Immature natural killer cell (primary cell): ENCODE measurements at regions not wholly inside any gene's neighbourhood (a gene's known extent, or its start where the extent isn't known, plus 50 kb on each side); places are given as distances from the start of the nearest gene placed in this dataset.
"Not testable (repeated sequence)": the region's sequence is repeated elsewhere in the genome, so short reads cannot be mapped to it uniquely, and the experiment has no call there.

Source experiments
- DNase-seq, 3 donors: peaks; one replicate each; pipeline ENCODE4 v3.0.0; 2022; ENCODE audit warnings: mixed read lengths in 1 of 3
- H3K27ac Mint-ChIP-seq, 6 donors: one replicate each; pipeline ENCODE4 v1.8.0; 2020; ENCODE audit warnings: mixed read lengths in 6 of 6, mild to moderate bottlenecking in 5 of 6, inconsistent platforms in 4 of 6, moderate library complexity in 3 of 6
- H3K27me3 Mint-ChIP-seq, 3 donors: one replicate each; pipeline ENCODE4 v1.8.0; 2020 to 2021; ENCODE audit warnings: low read depth in 3 of 3, mild to moderate bottlenecking in 3 of 3, mixed read lengths in 3 of 3, moderate library complexity in 3 of 3, inconsistent platforms in 1 of 3
- H3K36me3 Mint-ChIP-seq, 3 donors: one replicate each; pipeline ENCODE4 v1.8.0; 2020; ENCODE audit warnings: mixed read lengths in 3 of 3, inconsistent platforms in 2 of 3, mild to moderate bottlenecking in 2 of 3
- H3K4me1 Mint-ChIP-seq, 2 donors: one replicate each; pipeline ENCODE4 v1.8.0; 2020; ENCODE audit warnings: inconsistent platforms in 2 of 2, mild to moderate bottlenecking in 2 of 2, mixed read lengths in 2 of 2, moderate library complexity in 1 of 2
- H3K4me3 Mint-ChIP-seq, 5 donors: one replicate each; pipeline ENCODE4 v1.8.0; 2020; ENCODE audit warnings: mild to moderate bottlenecking in 5 of 5, mixed read lengths in 5 of 5, inconsistent platforms in 3 of 5, moderate library complexity in 3 of 5
- H3K9me3 Mint-ChIP-seq, 6 donors: one replicate each; pipeline ENCODE4 v1.8.0; 2020; ENCODE audit warnings: mild to moderate bottlenecking in 6 of 6, mixed read lengths in 6 of 6, inconsistent platforms in 4 of 6, moderate library complexity in 3 of 6

GRCh38 chr1:24268555-24268954 is 50.6 kb upstream of the GRHL3 start:
- peaks cover 9 to 12% (median 9%) of the 10 kb centered on the region in 3 donors for H3K27me3 Mint-ChIP-seq
- H3K4me1 Mint-ChIP-seq, H3K36me3 Mint-ChIP-seq, DNase-seq, H3K4me3 Mint-ChIP-seq, H3K27ac Mint-ChIP-seq: not testable (repeated sequence)
- peaks cover 2 to 13% (median 8%) of the 10 kb centered on the region in 6 donors for H3K9me3 Mint-ChIP-seq

- peaks cover 0 to 5% (median 0%) of the 10 kb centered on the region in 3 donors for H3K36me3 Mint-ChIP-seq
- H3K4me3 Mint-ChIP-seq = no peak overlapping the region
- peaks cover 2 to 15% (median 6%) of the 10 kb centered on the region in 6 donors for H3K9me3 Mint-ChIP-seq
- DNase-seq = no peak
- no peak overlapping the region for H3K27ac Mint-ChIP-seq
- H3K4me1 Mint-ChIP-seq = no peaks in the 10 kb centered on the region
- H3K27me3 Mint-ChIP-seq = peaks cover 9% of the 10 kb centered on the region in 3 donors
Observed at GRCh38 chr1:24266998-24267397, 52.2 kb upstream of the GRHL3 start.

- H3K9me3 Mint-ChIP-seq = peaks cover 2 to 15% (median 6%) of the 10 kb centered on the region in 6 donors
- no peak overlapping the region for H3K27ac Mint-ChIP-seq
- peaks cover 6 to 9% (median 9%) of the 10 kb centered on the region in 3 donors for H3K27me3 Mint-ChIP-seq
- H3K4me3 Mint-ChIP-seq = no peak overlapping the region
- no peak for DNase-seq
- peaks cover 0 to 5% (median 0%) of the 10 kb centered on the region in 3 donors for H3K36me3 Mint-ChIP-seq
- H3K4me1 Mint-ChIP-seq = no peaks in the 10 kb centered on the region
Observed at GRCh38 chr1:24266398-24266941, 52.7 kb upstream of the GRHL3 start.

DNA sequence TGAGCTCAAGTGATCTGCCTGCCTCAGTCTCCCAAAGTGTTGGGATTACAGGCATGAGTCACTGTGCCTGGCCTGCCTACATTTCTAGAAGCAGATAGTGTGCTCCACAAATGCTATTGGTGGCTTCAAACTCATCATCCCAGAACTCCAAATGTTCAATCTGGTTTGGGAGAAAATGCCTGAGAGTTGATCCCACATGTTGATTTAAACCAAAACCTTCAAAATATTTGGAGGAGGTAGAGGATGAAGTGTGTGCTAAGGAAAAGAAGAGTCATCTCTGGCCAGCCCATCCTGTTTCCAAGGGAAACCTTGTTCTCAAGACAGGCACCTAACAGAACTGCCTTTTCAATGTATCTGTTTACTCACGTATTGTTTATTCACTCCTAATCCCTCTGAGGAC is 55.4 kb upstream of the GRHL3 start:
- no peak for DNase-seq
- Mint-ChIP-seq H3K36me3 (no peaks in the 10 kb centered on the region), H3K4me3 (no peak overlapping the region), H3K27ac (no peak overlapping the region), H3K27me3 (peaks cover 0 to 13% (median 7%) of the 10 kb centered on the region in 3 donors), H3K4me1 (no peaks in the 10 kb centered on the region), H3K9me3 (peaks cover 0 to 2% (median 0%) of the 10 kb centered on the region in 6 donors)

DNA sequence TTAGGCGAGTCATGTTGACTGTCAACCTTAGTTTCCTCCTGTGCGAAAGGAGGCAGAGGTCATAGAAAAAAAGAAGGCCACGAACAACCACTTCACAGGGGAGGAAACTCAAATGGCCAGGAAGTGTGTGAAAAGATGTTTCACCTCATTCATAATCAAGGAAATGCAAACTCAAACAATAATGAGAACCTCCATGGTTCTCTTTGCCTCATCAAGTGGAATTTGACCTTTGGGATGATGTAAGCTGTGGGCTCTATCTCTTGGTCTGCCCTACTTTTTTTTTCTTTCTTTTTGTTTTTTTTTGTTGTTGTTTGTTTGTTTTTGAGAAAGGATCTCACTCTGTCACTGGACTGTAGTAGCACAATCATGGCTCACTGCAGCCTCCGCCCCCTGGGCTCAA is 55.9 kb upstream of the GRHL3 start:
- Mint-ChIP-seq H3K4me3 (no peak overlapping the region), H3K27ac (no peak overlapping the region), H3K9me3 (peaks cover 0 to 2% (median 0%) of the 10 kb centered on the region in 6 donors), H3K4me1 (no peaks in the 10 kb centered on the region), H3K27me3 (peaks cover 0 to 13% (median 8%) of the 10 kb centered on the region in 3 donors), H3K36me3 (no peaks in the 10 kb centered on the region)
- no peak for DNase-seq

DNA sequence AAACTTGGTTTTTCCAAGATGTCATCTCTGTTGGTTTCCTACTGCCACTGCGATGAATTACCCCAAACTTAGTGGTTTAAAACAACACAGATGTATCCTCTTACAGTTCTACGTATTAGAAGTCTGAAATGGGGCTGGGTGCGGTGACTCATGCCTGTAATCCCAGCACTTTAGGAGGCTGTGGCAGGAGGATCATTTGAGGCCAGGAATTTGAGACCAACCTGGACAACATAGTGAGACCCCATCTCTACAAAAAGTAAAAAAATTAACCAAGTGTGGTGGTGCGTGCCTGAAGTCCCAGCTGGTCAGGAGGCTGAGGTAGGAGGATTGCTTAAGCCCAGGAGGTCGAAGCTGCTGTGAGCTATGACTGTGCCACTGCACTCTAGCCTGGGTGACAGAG is 57.2 kb upstream of the GRHL3 start:
- Mint-ChIP-seq H3K27me3 (peaks cover 0 to 13% (median 3%) of the 10 kb centered on the region in 3 donors), H3K4me1 (no peaks in the 10 kb centered on the region), H3K36me3 (no peaks in the 10 kb centered on the region), H3K27ac (no peak overlapping the region), H3K9me3 (peaks cover 0 to 2% (median 0%) of the 10 kb centered on the region in 6 donors), H3K4me3 (no peak overlapping the region)
- DNase-seq = no peak

DNA sequence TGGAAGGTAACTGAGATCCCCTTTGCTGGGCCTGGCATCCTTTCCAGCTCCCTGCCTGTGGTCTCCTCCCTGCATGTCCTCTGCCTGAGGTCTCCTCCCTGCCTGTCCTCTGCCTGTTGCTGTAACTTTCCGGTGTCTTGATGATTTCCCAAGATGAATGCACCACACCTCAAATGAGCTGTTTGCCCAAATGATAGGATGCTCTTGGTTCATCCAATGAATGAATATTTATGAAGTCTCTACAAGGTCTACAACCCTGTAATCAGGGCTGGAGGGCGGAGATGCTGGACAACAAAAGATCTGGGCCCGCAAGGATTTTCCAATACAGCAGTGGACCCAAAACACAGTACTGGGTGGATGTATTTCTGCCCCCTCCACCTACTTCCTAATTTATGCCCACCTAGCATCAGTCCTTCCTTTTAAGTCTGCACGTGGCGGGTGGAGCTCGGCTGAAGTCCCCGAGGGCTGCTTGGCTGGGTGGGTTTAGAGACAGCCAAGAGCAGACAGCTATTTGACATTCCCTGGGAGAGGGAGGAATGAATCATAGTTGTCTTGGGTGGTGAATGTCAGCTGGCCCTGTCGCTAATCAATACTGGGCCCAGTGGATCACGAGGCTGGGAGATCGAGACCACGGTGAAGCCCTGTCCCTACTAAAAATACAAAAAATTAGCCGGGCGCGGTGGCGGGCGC is 60.3 kb upstream of the GRHL3 start:
- DNase-seq = no peak
- no peaks in the 10 kb centered on the region for H3K4me1 Mint-ChIP-seq
- H3K36me3 Mint-ChIP-seq = no peaks in the 10 kb centered on the region
- peaks cover 1 to 13% (median 4%) of the 10 kb centered on the region in 3 donors for H3K27me3 Mint-ChIP-seq
- H3K4me3 Mint-ChIP-seq = no peak overlapping the region
- peaks cover 0 to 2% (median 0%) of the 10 kb centered on the region in 6 donors for H3K9me3 Mint-ChIP-seq
- no peak overlapping the region for H3K27ac Mint-ChIP-seq

DNA sequence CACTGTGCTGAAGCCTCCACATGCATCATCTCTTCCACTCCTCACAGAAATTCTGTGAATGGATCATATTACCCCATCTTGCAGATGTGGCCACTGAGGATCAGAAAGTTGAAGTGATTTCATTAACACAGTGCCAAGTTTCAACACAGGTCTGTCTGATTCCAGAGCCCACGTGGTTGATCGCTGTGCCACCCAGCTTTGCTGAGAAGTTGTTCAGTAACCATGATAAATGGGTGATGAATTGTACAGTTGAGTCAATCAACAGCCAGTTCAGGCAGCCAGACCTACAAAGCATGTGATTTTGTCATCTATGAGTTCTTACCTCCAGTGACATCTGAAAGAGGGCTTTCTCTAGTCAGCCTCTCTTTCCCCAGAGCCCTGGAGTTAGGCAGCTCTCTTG is 61.8 kb upstream of the GRHL3 start:
- peaks cover 0 to under 1% (median 0%) of the 10 kb centered on the region in 6 donors for H3K9me3 Mint-ChIP-seq
- DNase-seq = no peak
- H3K4me1 Mint-ChIP-seq = no peaks in the 10 kb centered on the region
- H3K27me3 Mint-ChIP-seq = peaks cover 1 to 16% (median 5%) of the 10 kb centered on the region in 3 donors
- no peak overlapping the region for H3K27ac Mint-ChIP-seq
- H3K4me3 Mint-ChIP-seq = no peak overlapping the region
- no peaks in the 10 kb centered on the region for H3K36me3 Mint-ChIP-seq

DNA sequence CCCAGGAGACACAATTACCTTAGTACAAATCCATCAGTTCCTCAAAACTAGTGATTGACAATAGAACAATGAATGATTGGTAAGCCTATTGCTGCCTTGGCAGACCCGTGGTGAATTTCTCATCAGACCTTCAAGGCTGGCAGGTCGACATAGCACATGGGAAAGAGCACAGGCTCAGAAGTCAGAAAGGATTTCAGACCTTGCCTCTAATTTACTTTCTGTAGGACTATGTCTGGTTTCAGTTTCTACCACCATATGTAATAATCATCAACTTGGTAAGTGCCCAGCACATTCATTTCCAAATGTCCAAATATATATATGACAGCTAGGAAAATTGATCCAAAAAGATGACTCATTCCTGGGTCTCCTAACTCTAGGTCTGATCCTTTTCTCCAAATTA is 62.5 kb upstream of the GRHL3 start:
- H3K27me3 Mint-ChIP-seq = peaks cover 1 to 16% (median 5%) of the 10 kb centered on the region in 3 donors
- H3K4me1 Mint-ChIP-seq = no peaks in the 10 kb centered on the region
- DNase-seq = no peak
- no peak overlapping the region for H3K4me3 Mint-ChIP-seq
- no peaks in the 10 kb centered on the region for H3K36me3 Mint-ChIP-seq
- no peaks in the 10 kb centered on the region for H3K9me3 Mint-ChIP-seq
- no peak overlapping the region for H3K27ac Mint-ChIP-seq

- no peaks in the 10 kb centered on the region for H3K9me3 Mint-ChIP-seq
- no peak for DNase-seq
- no peaks in the 10 kb centered on the region for H3K36me3 Mint-ChIP-seq
- no peaks in the 10 kb centered on the region for H3K4me1 Mint-ChIP-seq
- no peak overlapping the region for H3K27ac Mint-ChIP-seq
- H3K27me3 Mint-ChIP-seq = peaks cover 1 to 7% (median 5%) of the 10 kb centered on the region in 3 donors
- no peak overlapping the region for H3K4me3 Mint-ChIP-seq
Observed at GRCh38 chr1:24255226-24255625, 63.9 kb upstream of the GRHL3 start.

DNA sequence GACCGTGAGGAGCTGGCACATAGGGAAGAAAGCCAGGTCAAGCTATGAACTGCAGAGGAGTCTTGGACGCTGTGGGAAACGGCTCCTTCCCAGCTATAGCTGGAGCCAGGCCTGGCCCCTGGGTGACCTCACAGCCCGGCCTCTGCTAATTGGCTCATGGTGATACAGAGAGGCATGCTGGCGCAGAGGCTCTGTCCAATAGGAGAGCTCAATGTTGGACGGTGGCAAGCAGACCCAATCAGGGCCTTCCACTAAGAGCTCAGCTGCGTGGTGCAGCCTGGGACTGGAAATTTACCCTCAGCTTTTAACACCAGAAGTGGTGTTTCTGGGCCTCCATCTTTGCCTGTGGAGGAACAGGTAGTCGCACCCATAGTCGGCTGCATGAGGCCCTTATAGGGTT is 64.4 kb upstream of the GRHL3 start:
- Mint-ChIP-seq H3K4me3 (no peak overlapping the region), H3K27ac (no peak overlapping the region), H3K27me3 (peaks cover 1 to 5% (median 5%) of the 10 kb centered on the region in 3 donors), H3K4me1 (no peaks in the 10 kb centered on the region), H3K36me3 (no peaks in the 10 kb centered on the region), H3K9me3 (no peaks in the 10 kb centered on the region)
- no peak for DNase-seq

DNA sequence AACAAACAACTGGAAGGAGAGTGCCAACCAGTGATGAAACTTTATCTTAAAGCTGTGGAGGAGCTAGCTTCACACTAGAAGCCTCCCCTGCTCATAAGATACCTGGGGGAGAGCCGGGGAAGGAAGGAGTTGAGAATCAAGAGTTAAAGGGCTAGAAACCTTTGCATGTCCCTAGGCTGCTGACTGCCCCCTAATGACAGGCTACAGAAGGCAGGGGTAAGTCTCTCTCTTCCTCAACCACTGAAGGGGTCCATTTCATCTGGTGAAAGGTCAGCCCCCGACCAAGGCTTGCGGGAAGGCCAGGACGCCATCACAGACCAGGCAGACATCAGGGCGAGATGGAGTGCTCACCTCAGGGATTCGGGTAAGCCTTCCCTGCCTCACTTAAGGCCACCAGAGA is 65.6 kb upstream of the GRHL3 start:
- DNase-seq = no peak
- Mint-ChIP-seq H3K36me3 (no peaks in the 10 kb centered on the region), H3K4me1 (no peaks in the 10 kb centered on the region)

GRCh38 chr1:24252185-24252780 is 65.2 kb upstream of the IFNLR1 start:
- DNase-seq = no peak
- no peaks in the 10 kb centered on the region for H3K9me3 Mint-ChIP-seq
- H3K4me3 Mint-ChIP-seq = no peak overlapping the region
- H3K27ac Mint-ChIP-seq = peak overlapping the region in 1 of 6 donors; percentile 12
- no peaks in the 10 kb centered on the region for H3K4me1 Mint-ChIP-seq
- H3K27me3 Mint-ChIP-seq = peaks cover 0 to 5% (median 3%) of the 10 kb centered on the region in 3 donors
- no peaks in the 10 kb centered on the region for H3K36me3 Mint-ChIP-seq

More for the DNA sequence above, 65.6 kb upstream of the GRHL3 start:
- H3K27ac Mint-ChIP-seq = no peak overlapping the region
- H3K27me3 Mint-ChIP-seq = peaks cover 0 to 5% (median 3%) of the 10 kb centered on the region in 3 donors
- H3K4me3 Mint-ChIP-seq = no peak overlapping the region
- no peaks in the 10 kb centered on the region for H3K9me3 Mint-ChIP-seq

DNA sequence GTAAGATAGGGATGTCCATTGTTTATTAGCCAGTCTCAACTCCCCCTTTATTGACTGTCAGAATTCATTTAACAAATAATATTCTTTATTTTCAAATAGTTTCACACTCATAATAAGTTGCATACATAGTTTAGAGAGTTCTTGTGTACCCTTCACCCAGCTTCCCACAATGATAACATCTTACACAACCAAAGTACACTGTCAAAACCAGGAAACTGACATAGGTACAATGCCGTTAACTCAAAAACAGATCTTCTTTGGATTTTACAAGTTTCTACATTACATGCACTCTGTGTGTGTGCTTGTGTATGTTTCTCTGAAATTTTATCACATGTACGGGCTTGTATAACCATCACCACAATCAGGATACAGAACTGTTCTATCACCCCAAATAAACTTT is 64.4 kb upstream of the IFNLR1 start:
- H3K4me3 Mint-ChIP-seq = no peak overlapping the region
- peaks cover under 1 to 3% (median 3%) of the 10 kb centered on the region in 3 donors for H3K27me3 Mint-ChIP-seq
- H3K36me3 Mint-ChIP-seq = no peaks in the 10 kb centered on the region
- H3K27ac Mint-ChIP-seq = no peak overlapping the region
- no peaks in the 10 kb centered on the region for H3K4me1 Mint-ChIP-seq
- no peak for DNase-seq
- H3K9me3 Mint-ChIP-seq = no peaks in the 10 kb centered on the region
